ENCODE measurements at regions not wholly inside any gene's neighbourhood (a gene's known extent, or its start where the extent isn't known, plus 50 kb on each side); places are given as distances from the start of the nearest gene placed in this dataset.

DNA sequence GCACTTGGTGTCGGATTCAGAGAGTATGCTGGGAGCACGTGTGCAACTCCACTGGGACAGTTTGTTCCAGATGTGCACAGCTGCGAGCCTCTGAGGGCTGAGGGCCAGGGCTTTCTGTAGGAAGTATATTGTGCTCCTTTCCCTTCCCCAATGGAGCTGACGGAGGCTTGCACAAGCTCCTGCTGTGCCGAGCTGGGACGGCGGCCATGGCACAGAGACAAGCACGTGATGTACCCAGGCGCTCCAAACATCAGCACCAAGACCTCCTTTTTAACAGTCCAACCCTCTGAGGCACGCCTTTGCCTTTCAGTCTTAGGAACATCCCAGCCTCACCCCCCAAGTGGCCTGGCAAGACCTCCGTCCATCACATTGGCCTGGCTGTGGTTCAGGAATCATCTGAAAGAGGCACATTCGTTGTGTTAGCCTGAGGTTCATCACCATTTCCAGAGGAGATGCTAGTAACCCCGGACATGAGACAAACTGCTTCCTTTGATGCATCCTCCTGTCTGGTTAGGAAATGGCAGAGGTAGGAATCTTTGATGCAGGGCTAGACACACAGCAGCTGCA is 339.2 kb upstream of the KAZN start:
- peak; percentile 52 for DNase-seq (ENCODE audit: low spot score)
- Histone ChIP-seq H3K4me1 (ENCODE audit: insufficient read depth, low read length, poor library complexity, severe bottlenecking) (peaks cover 38% of the 10 kb centered on the region), H3K27ac (ENCODE audit: low read depth, low read length, poor library complexity, severe bottlenecking) (no peak overlapping the region), H3K36me3 (ENCODE audit: insufficient read depth, low read length, poor library complexity, severe bottlenecking) (no peaks in the 10 kb centered on the region), H3K4me3 (ENCODE audit: low read depth, low read length, poor library complexity, severe bottlenecking) (no peak overlapping the region), H3K27me3 (replicated peaks; ENCODE audit: insufficient read depth, low read depth, low read length, poor library complexity) (no peaks in the 10 kb centered on the region), H3K9me3 (ENCODE audit: low read depth, low read length, poor library complexity, severe bottlenecking) (no peaks in the 10 kb centered on the region)
- TF ChIP-seq EZH2 (IDR thresholded peaks at IDR 0.05; ENCODE audit: borderline replicate concordance, low read depth, low read length, poor library complexity, severe bottlenecking): no peak
- TF ChIP-seq, protein P1, sequence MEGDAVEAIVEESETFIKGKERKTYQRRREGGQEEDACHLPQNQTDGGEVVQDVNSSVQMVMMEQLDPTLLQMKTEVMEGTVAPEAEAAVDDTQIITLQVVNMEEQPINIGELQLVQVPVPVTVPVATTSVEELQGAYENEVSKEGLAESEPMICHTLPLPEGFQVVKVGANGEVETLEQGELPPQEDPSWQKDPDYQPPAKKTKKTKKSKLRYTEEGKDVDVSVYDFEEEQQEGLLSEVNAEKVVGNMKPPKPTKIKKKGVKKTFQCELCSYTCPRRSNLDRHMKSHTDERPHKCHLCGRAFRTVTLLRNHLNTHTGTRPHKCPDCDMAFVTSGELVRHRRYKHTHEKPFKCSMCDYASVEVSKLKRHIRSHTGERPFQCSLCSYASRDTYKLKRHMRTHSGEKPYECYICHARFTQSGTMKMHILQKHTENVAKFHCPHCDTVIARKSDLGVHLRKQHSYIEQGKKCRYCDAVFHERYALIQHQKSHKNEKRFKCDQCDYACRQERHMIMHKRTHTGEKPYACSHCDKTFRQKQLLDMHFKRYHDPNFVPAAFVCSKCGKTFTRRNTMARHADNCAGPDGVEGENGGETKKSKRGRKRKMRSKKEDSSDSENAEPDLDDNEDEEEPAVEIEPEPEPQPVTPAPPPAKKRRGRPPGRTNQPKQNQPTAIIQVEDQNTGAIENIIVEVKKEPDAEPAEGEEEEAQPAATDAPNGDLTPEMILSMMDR (conservative IDR thresholded peaks at IDR 0.05; ENCODE audit: low read depth, low read length): no peak
- intact Hi-C loops (cut with micrococcal nuclease; ENCODE audit: unreplicated experiment): no loop called here
- no TSS peak for BruUV-seq (replicated peaks)
- POLR2A ChIA-PET (ENCODE audit: low non-redundant PET): no interaction called here
- CTCF ChIA-PET: no interaction called here

DNA sequence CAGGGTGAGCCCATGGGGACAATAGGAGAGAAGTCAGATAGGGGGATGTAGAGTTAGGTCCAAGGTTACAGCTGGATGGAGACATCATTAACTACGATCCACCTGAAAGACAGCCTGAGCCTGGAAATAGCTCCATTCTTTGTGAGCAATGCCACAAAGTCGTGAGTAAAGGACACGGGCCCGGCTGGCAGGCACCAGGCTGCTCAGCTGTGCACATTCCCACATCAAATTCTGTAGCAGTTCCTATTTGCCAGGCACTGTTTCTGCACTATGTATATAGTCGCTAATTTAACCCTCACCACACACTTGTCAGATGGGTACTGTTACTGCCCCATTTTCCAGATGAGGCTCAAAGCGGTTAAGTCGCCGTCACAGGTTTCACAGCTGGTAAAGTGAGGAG is 338.0 kb upstream of the KAZN start:
- no peak for TF ChIP-seq EZH2 (IDR thresholded peaks at IDR 0.05; ENCODE audit: borderline replicate concordance, low read depth, low read length, poor library complexity, severe bottlenecking)
- TF ChIP-seq, protein P1 (conservative IDR thresholded peaks at IDR 0.05; ENCODE audit: low read depth, low read length): no peak
- BruUV-seq (replicated peaks): no TSS peak
- CTCF ChIA-PET: no interaction called here
- Histone ChIP-seq H3K27me3 (replicated peaks; ENCODE audit: insufficient read depth, low read depth, low read length, poor library complexity) (no peaks in the 10 kb centered on the region), H3K9me3 (ENCODE audit: low read depth, low read length, poor library complexity, severe bottlenecking) (no peaks in the 10 kb centered on the region), H3K4me1 (ENCODE audit: insufficient read depth, low read length, poor library complexity, severe bottlenecking) (peaks cover 38% of the 10 kb centered on the region), H3K36me3 (ENCODE audit: insufficient read depth, low read length, poor library complexity, severe bottlenecking) (no peaks in the 10 kb centered on the region), H3K4me3 (ENCODE audit: low read depth, low read length, poor library complexity, severe bottlenecking) (no peak overlapping the region), H3K27ac (ENCODE audit: low read depth, low read length, poor library complexity, severe bottlenecking) (no peak overlapping the region)
- DNase-seq (ENCODE audit: low spot score): no peak
- intact Hi-C loops (cut with micrococcal nuclease; ENCODE audit: unreplicated experiment): no loop called here
- POLR2A ChIA-PET (ENCODE audit: low non-redundant PET): no interaction called here

DNA sequence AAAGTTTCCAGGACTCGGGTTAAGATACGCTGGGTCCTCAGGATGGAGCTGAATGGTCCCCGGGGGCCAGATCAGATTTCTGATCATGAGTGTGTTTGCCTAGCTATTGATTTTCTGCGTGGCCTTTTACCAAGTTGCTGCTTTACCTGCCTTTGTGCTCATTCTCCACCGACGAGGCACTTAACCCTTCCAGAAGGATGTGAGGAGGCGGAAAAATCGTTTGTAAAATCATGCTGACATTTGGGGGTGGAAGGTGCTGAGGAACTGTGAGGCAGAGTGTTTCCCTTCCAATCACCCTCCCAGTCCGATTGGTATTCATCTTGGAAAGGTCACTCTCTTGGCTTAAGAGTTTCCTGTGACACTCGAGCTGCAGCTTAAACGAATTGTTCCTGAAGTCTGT is 337.1 kb upstream of the KAZN start:
- Histone ChIP-seq H3K27ac (ENCODE audit: low read depth, low read length, poor library complexity, severe bottlenecking) (no peak overlapping the region), H3K27me3 (replicated peaks; ENCODE audit: insufficient read depth, low read depth, low read length, poor library complexity) (no peaks in the 10 kb centered on the region), H3K36me3 (ENCODE audit: insufficient read depth, low read length, poor library complexity, severe bottlenecking) (no peaks in the 10 kb centered on the region), H3K4me3 (ENCODE audit: low read depth, low read length, poor library complexity, severe bottlenecking) (no peak overlapping the region), H3K9me3 (ENCODE audit: low read depth, low read length, poor library complexity, severe bottlenecking) (no peaks in the 10 kb centered on the region), H3K4me1 (ENCODE audit: insufficient read depth, low read length, poor library complexity, severe bottlenecking) (peaks cover 32% of the 10 kb centered on the region)
- TF ChIP-seq, protein P1 (conservative IDR thresholded peaks at IDR 0.05; ENCODE audit: low read depth, low read length): no peak
- no peak for TF ChIP-seq EZH2 (IDR thresholded peaks at IDR 0.05; ENCODE audit: borderline replicate concordance, low read depth, low read length, poor library complexity, severe bottlenecking)
- ChIA-PET CTCF (no interaction called here), POLR2A (ENCODE audit: low non-redundant PET) (interaction anchor here (0.7 kb wide), 1 partner anchor 287 kb away, joined by 3 read pairs; no protein-coding TSS in a partner anchor)
- intact Hi-C loops (cut with micrococcal nuclease; ENCODE audit: unreplicated experiment): no loop called here
- BruUV-seq (replicated peaks): no TSS peak
- DNase-seq (ENCODE audit: low spot score): no peak

All from A673 (cell line).